ENCODE measurements at regions not wholly inside any gene's neighbourhood (a gene's known extent, or its start where the extent isn't known, plus 50 kb on each side); places are given as distances from the start of the nearest gene placed in this dataset.

DNA sequence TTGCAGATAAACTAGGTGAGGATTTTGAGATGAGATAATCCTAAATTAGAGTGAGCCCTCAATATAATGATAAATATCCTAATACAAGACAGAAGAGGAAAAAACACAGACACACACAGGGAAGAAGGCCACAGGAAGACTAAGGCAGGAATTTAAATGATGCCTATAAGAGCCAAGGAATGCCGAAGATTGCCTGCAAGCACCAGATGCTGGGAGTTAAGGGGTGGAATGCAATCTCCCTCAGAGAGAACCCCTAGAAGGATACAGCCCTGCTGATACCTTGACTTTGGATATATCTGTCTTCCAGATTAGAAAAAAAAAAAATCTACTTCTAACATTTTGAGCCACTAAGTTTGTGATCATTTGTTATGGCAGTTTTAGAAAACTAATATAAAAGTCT lies 299.7 kb upstream of the PRMT6 start:
- TF ChIP-seq, protein P1, sequence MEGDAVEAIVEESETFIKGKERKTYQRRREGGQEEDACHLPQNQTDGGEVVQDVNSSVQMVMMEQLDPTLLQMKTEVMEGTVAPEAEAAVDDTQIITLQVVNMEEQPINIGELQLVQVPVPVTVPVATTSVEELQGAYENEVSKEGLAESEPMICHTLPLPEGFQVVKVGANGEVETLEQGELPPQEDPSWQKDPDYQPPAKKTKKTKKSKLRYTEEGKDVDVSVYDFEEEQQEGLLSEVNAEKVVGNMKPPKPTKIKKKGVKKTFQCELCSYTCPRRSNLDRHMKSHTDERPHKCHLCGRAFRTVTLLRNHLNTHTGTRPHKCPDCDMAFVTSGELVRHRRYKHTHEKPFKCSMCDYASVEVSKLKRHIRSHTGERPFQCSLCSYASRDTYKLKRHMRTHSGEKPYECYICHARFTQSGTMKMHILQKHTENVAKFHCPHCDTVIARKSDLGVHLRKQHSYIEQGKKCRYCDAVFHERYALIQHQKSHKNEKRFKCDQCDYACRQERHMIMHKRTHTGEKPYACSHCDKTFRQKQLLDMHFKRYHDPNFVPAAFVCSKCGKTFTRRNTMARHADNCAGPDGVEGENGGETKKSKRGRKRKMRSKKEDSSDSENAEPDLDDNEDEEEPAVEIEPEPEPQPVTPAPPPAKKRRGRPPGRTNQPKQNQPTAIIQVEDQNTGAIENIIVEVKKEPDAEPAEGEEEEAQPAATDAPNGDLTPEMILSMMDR (conservative IDR thresholded peaks at IDR 0.05; ENCODE audit: low read length): no peak
- H3K4me3 ChIP-seq (ENCODE audit: low read length): no peak overlapping the region
- DNase-seq (ENCODE audit: low read depth): peak; percentile 5

DNA sequence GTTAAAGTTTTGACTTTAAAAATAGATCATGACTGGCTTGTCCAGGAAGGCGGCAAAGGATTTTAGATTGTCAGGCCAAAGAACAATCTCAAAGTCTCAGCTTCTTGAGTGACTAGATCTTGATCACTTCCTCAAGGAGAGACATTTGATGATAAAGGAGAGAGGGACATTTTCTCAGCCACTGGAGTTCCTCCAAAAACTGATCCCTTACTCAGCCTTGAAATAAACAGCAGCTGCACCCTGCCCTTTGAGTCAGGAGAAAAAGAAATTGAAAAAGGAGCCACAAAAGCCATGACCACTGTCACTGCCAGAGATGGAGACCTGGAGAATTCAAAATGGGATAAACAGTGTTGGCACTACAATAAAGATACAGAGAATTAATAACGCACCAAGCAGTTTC lies 288.4 kb upstream of the PRMT6 start:
- TF ChIP-seq, protein P1 (conservative IDR thresholded peaks at IDR 0.05; ENCODE audit: low read length): no peak
- H3K4me3 ChIP-seq (ENCODE audit: low read length): no peak overlapping the region
- DNase-seq (ENCODE audit: low read depth): no peak

DNA sequence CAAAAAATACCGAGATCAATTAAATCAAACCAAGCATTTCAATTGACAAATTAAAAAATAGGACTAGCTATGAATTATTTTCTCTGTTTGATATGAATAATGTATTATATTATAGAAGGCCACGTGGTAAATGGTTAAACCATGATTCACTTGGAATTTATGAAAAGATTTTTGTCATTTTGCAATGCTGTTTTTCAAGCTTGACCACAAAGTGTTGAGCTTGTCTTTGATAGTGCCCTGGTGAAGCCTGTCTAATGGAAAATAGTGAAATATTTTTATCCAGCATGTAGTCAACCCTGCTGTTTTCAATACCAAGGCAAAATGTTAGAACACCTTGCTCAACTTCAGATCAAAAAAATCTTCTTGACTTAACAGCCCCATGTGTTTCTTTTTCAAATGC lies 288.0 kb upstream of the PRMT6 start:
- no peak overlapping the region for H3K4me3 ChIP-seq (ENCODE audit: low read length)
- peak; percentile 8 for DNase-seq (ENCODE audit: low read depth)
- TF ChIP-seq, protein P1 (conservative IDR thresholded peaks at IDR 0.05; ENCODE audit: low read length): no peak

DNA sequence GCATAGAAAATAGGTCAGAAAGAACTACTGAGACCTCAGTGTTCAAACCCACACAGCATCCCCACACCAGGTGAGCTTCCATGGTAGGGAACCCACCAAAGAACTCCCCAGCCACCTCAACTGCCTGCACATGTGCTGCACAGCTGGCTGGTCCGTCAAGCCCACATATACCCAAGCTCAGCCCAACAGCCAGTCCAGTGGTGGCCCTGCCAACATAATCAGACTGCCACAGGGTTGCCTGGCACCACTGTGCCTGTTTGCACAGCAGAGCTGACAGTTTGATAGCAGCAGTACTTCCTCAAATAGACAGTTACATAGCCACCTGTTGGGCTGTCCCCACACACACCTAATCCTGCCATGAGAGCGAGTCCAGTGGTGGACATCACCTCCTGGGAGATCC lies 283.3 kb upstream of the PRMT6 start:
- no peak for DNase-seq (ENCODE audit: low read depth)
- TF ChIP-seq, protein P1 (conservative IDR thresholded peaks at IDR 0.05; ENCODE audit: low read length): no peak
- H3K4me3 ChIP-seq (ENCODE audit: low read length): no peak overlapping the region

DNA sequence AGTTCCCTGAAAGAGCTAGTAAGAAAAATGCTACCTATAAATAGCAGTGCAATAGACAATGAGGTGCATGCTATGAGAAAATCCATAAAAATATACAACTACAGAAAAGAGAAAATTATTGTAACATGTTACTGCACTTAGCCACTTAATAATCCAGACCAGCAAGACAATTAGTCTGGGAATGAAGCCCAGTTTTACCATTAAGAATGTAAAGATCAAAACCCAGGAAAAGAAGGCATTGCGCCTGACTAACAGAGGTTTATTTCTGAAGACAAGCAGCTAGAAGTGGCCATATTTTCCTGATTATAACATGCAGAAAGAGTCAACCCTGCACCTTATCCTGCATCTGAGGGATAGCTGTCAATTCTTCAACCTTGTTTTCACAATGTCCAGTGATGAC lies 276.4 kb upstream of the PRMT6 start:
- H3K4me3 ChIP-seq (ENCODE audit: low read length): no peak overlapping the region
- TF ChIP-seq, protein P1 (conservative IDR thresholded peaks at IDR 0.05; ENCODE audit: low read length): no peak
- DNase-seq (ENCODE audit: low read depth): no peak

DNA sequence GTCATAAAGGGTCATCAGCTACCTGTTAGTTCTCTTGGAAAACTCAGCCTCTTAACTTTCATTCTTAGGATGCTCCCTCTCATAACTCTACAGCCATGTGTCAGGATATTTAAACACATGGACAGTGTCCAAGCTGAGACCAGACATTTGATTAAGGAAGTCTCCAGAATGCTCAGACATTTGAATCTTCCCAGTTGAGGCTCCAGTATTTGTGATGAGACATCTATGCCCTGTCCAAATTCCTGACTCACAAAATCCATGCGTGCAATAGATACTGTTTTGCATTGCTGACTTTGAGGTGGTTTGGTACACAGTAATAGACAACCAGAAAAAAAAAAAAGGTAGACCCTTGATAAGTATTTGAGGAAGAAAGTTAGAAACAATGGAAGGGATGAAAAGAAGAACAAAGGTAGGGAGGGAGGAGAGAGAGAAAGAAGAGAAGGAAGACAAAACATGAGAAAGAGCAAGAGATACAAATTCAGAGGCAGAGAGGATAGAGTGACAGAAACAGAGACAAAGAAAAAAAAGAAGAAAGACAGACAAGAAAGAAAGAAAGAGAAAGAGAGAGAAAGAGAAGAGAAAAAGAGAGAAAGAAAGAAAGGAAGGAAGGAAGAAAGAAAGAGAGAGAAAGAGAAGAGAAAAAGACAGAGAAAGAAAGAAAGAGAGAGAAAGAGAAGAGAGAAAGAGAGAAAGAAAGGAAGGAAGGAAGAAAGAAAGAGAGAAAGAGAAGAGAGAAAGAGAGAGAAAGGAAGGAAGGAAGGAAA lies 275.5 kb upstream of the PRMT6 start:
- TF ChIP-seq, protein P1 (conservative IDR thresholded peaks at IDR 0.05; ENCODE audit: low read length): no peak
- DNase-seq (ENCODE audit: low read depth): no peak
- no peak overlapping the region for H3K4me3 ChIP-seq (ENCODE audit: low read length)

DNA sequence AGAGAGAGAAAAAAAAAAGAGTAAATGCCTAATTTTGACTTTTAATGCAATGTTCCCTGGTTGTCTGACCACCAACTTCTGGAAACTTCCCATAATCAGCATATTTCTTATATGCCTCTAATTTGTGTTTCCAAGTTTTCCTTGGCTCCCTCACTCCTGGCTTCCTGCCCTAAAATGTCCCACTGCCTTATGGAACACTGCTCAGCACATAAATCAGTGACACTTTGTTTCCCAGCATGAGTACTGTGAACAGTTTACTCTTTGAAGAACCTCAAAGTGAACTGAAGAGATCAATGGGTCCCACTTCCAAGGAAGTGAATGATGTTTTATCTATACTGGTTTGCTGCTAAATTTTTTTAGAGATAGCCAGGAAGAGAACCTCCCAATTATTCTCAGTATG lies 271.3 kb upstream of the PRMT6 start:
- H3K4me3 ChIP-seq (ENCODE audit: low read length): no peak overlapping the region
- TF ChIP-seq, protein P1 (conservative IDR thresholded peaks at IDR 0.05; ENCODE audit: low read length): no peak
- DNase-seq (ENCODE audit: low read depth): no peak
